Hepatocyte (in vitro differentiated cells): ENCODE measurements at regions not wholly inside any gene's neighbourhood (a gene's known extent, or its start where the extent isn't known, plus 50 kb on each side); places are given as distances from the start of the nearest gene placed in this dataset.
"Not testable (repeated sequence)": the region's sequence is repeated elsewhere in the genome, so short reads cannot be mapped to it uniquely, and the experiment has no call there.

ENCODE experiments used
- EZH2 ChIP-seq: fragments of 200-600 bp; sonication (generic); IDR thresholded peaks from 2 replicates; pipeline ENCODE4 v1.6.1; 2016; ENCODE audit warnings: antibody characterized with exemption, mild to moderate bottlenecking, borderline replicate concordance
- EZH2phosphoT487 ChIP-seq: fragments of 200-600 bp; sonication (generic); IDR thresholded peaks from one replicate; pipeline ENCODE4 v1.6.1; 2018; ENCODE audit warnings: antibody characterized with exemption, mild to moderate bottlenecking, low read depth, moderate library complexity; ENCODE audit not compliant: unreplicated experiment, severe bottlenecking
- TF ChIP-seq, protein P1 (sequence below): fragments of 200-600 bp; sonication (generic); IDR thresholded peaks from 2 replicates; pipeline ENCODE4 v1.5.1; 2016; ENCODE audit warnings: antibody characterized with exemption, mild to moderate bottlenecking; ENCODE audit not compliant: poor library complexity

DNA sequence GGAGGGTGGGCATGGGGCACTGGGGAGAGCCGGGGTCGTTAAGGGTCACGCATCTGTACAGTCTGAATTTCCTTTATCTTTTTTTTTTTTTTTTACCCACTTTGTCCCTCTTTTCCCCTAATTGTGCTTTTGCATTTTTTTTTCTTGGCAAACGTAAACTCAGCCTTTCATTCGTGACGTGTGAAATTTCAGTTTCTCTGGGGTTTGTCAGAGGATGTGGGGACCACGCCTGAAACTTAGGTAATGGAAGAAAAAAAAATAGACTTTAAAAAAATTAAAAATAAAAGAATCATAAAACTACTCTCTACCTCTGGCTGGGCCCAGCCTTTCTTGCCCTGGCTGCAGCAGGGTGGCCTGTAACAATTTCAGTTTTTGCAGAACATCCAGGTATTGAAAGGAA, 68.3 kb upstream of the ZNF658 start:
- TF ChIP-seq, protein P1, sequence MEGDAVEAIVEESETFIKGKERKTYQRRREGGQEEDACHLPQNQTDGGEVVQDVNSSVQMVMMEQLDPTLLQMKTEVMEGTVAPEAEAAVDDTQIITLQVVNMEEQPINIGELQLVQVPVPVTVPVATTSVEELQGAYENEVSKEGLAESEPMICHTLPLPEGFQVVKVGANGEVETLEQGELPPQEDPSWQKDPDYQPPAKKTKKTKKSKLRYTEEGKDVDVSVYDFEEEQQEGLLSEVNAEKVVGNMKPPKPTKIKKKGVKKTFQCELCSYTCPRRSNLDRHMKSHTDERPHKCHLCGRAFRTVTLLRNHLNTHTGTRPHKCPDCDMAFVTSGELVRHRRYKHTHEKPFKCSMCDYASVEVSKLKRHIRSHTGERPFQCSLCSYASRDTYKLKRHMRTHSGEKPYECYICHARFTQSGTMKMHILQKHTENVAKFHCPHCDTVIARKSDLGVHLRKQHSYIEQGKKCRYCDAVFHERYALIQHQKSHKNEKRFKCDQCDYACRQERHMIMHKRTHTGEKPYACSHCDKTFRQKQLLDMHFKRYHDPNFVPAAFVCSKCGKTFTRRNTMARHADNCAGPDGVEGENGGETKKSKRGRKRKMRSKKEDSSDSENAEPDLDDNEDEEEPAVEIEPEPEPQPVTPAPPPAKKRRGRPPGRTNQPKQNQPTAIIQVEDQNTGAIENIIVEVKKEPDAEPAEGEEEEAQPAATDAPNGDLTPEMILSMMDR, result not testable (repeated sequence)
- TF ChIP-seq EZH2phosphoT487, EZH2: not testable (repeated sequence)
